Retinal pigment epithelial cell (primary cell): ENCODE measurements at regions not wholly inside any gene's neighbourhood (a gene's known extent, or its start where the extent isn't known, plus 50 kb on each side); places are given as distances from the start of the nearest gene placed in this dataset.

Source experiments
- DNase-seq: peaks from one replicate; pipeline ENCODE4 v3.0.0-alpha.2; 2010; ENCODE audit warnings: low read depth
- H3K4me3 ChIP-seq: 2 replicates; pipeline ENCODE4 v1.5.1; 2011; ENCODE audit warnings: mild to moderate bottlenecking, low read length, control low read depth, moderate library complexity
- TF ChIP-seq, protein P1 (sequence below): conservative IDR thresholded peaks from 2 replicates; pipeline ENCODE4 v1.5.1; 2011; ENCODE audit warnings: low read depth, low read length, control low read depth, inconsistent platforms

DNA sequence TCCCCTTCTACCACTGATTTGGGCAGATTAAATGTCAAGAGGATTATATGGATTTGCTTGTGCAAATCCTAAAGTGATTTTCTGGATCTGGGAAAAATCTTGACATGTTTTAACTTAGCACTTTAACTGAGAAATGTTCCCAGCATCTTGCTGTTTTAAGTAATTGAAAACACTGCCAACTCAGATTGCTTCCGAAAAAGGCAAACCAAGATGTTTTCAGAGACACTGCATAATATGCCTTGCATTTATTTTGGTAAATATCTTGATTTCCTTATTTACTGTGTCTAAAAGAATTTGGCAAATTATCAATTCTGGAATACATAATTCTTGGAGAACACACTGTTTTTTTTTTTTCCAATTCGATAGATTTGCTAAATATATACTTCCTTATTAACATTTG lies 385.0 kb upstream of the FAM98A start:
- TF ChIP-seq, protein P1, sequence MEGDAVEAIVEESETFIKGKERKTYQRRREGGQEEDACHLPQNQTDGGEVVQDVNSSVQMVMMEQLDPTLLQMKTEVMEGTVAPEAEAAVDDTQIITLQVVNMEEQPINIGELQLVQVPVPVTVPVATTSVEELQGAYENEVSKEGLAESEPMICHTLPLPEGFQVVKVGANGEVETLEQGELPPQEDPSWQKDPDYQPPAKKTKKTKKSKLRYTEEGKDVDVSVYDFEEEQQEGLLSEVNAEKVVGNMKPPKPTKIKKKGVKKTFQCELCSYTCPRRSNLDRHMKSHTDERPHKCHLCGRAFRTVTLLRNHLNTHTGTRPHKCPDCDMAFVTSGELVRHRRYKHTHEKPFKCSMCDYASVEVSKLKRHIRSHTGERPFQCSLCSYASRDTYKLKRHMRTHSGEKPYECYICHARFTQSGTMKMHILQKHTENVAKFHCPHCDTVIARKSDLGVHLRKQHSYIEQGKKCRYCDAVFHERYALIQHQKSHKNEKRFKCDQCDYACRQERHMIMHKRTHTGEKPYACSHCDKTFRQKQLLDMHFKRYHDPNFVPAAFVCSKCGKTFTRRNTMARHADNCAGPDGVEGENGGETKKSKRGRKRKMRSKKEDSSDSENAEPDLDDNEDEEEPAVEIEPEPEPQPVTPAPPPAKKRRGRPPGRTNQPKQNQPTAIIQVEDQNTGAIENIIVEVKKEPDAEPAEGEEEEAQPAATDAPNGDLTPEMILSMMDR, result no peak
- no peak for DNase-seq
- H3K4me3 ChIP-seq, result no peak overlapping the region

DNA sequence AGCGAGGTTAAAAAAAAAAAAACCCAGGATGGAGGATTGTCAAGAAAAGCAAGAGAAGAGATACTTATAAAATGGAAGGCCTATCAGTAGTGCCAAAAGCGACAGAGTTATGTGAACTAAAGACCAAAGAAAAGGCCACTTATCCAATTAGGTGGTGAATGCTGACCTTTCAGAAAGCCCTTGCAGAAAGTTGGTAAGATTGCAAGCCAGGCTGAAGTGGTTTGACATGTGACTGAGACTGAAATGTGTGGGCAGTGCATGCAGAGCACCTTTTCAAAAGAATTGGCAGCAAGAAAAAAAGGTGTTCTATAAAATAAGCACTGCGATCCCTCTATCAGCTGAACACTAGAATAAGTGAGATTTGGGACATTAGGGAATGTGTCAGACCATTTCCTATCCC lies 379.4 kb upstream of the FAM98A start:
- TF ChIP-seq, protein P1, result no peak
- no peak for DNase-seq
- H3K4me3 ChIP-seq, result no peak overlapping the region

DNA sequence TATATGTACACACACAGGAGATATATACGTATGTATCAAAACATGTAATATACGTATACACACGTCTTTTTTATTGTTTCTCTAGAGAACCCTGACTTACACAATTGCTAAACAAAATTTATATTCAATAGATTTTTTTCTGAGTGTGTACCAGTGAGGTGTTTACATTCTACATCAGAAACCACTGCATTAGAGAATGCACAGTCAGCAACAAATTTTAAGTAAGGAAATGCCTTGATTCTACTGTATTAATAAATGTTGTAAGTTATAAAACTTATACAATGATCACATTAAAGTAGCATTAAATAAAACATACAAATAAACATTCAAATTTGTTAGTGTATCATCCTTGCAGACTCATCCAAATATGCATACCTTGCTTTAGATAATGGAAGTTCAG lies 376.4 kb upstream of the FAM98A start:
- DNase-seq, result no peak
- TF ChIP-seq, protein P1, result no peak
- H3K4me3 ChIP-seq, result no peak overlapping the region

DNA sequence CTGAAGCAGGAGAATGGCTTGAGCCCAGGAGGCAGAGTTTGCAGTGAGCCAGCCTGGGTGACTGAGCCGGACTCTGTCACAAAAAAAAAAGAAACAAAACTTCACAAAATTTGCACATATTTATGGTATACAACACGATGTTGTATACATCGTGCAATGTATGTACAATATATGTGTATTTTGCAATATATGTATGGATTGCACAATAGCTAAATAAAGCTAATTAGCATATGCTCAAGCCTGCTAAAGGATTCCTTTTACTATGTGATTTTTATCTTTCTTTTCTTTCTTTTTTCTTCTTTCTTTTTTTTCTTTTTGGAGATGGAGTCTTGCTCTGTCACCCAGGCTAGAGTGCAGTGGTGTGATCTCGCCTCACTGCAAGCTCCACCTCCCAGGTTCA lies 368.0 kb upstream of the FAM98A start:
- TF ChIP-seq, protein P1, result no peak
- no peak overlapping the region for H3K4me3 ChIP-seq
- no peak for DNase-seq

DNA sequence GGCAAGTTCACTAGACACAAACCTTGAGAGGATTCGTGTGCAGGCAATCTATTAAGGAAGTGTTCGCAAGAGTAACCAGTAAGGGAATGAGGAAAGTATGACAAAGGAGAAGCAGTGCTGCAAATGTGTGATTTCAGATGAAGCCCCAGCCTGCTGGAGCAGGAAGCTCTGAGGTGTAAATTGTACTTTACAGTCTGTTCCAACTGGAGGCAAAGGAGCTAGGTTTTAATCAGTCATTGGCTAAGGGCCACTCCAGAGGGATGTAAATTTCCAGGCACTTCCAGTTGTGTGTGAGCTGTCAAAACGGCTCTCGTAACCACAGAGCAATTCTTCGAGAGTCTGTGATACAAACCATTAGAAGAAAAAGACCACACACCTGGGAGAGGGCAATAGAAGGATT lies 359.5 kb upstream of the FAM98A start:
- H3K4me3 ChIP-seq, result no peak overlapping the region
- no peak for DNase-seq
- TF ChIP-seq, protein P1, result no peak

DNA sequence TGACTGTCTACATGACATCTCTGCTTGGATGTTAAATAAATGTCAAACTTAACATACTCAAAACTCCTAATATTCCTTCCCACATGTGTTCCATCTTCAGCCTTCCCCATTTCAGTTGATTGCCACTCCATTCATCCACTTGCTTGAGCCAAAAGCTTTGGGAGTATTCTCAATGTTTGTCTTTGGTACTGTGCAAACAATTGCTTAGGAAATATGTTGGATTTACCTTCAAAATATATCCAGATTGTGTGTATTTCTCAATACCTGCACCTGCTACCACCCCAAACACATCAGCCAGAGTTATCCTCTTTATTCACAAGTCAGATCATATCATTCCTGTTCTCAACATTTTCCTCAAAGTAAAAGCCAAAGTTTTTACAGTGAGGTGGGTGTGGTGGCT lies 350.3 kb upstream of the FAM98A start:
- no peak for DNase-seq
- TF ChIP-seq, protein P1, result no peak
- H3K4me3 ChIP-seq, result no peak overlapping the region

DNA sequence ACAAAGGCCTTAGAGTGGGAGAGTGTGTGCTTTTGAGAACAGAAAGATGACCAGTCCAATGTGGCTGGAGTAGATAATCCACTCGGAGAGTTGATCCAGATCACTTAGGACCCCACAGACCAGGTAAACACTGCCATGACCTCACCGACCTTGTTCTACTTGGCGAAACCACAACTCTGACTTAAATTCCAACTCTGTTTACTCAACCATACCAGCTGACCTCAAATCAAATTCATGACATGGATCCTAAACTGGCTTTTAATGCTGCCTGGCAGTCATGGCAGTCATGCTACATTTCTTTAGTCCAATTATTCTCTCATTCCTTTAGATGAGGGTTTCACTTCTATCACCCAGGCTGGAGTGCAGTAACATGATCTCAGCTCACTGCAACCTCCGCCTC lies 347.1 kb upstream of the FAM98A start:
- TF ChIP-seq, protein P1, result no peak
- H3K4me3 ChIP-seq, result no peak overlapping the region
- no peak for DNase-seq
